ENCODE measurements at regions not wholly inside any gene's neighbourhood (a gene's known extent, or its start where the extent isn't known, plus 50 kb on each side); places are given as distances from the start of the nearest gene placed in this dataset.

- H3K27me3 ChIP-seq (ENCODE audit: control insufficient read depth, insufficient read depth, low read length), result no peaks in the 10 kb centered on the region
- DNase-seq, result peak; percentile 92
- H3K36me3 ChIP-seq (replicated peaks; ENCODE audit: control insufficient read depth, insufficient read depth, low read length), result no peaks in the 10 kb centered on the region
- peak overlapping the region; percentile 61 for H3K4me3 ChIP-seq (ENCODE audit: insufficient read depth, low read depth, low read length)
These were observed 173.1 kb upstream of the IER5L start for GRCh38 chr9:129351058-129351641.

- H3K4me3 ChIP-seq (ENCODE audit: insufficient read depth, low read depth, low read length), result no peak overlapping the region
- no peaks in the 10 kb centered on the region for H3K27me3 ChIP-seq (ENCODE audit: control insufficient read depth, insufficient read depth, low read length)
- DNase-seq, result peak; percentile 61
- H3K36me3 ChIP-seq (replicated peaks; ENCODE audit: control insufficient read depth, insufficient read depth, low read length), result no peaks in the 10 kb centered on the region
These were observed 172.3 kb upstream of the IER5L start for GRCh38 chr9:129350143-129350935.

GRCh38 chr9:129349665-129349947 lies 171.5 kb upstream of the IER5L start:
- Histone ChIP-seq H3K27me3 (ENCODE audit: control insufficient read depth, insufficient read depth, low read length) (no peaks in the 10 kb centered on the region), H3K36me3 (replicated peaks; ENCODE audit: control insufficient read depth, insufficient read depth, low read length) (no peaks in the 10 kb centered on the region), H3K4me3 (ENCODE audit: insufficient read depth, low read depth, low read length) (no peak overlapping the region)
- no peak for DNase-seq

GRCh38 chr9:129348890-129349664 lies 171.0 kb upstream of the IER5L start:
- no peak overlapping the region for H3K4me3 ChIP-seq (ENCODE audit: insufficient read depth, low read depth, low read length)
- H3K27me3 ChIP-seq (ENCODE audit: control insufficient read depth, insufficient read depth, low read length), result no peaks in the 10 kb centered on the region
- H3K36me3 ChIP-seq (replicated peaks; ENCODE audit: control insufficient read depth, insufficient read depth, low read length), result no peaks in the 10 kb centered on the region
- DNase-seq, result peak; percentile 25

GRCh38 chr9:129347316-129348120 lies 169.5 kb upstream of the IER5L start:
- Histone ChIP-seq H3K36me3 (replicated peaks; ENCODE audit: control insufficient read depth, insufficient read depth, low read length) (no peaks in the 10 kb centered on the region), H3K4me3 (ENCODE audit: insufficient read depth, low read depth, low read length) (no peak overlapping the region), H3K27me3 (ENCODE audit: control insufficient read depth, insufficient read depth, low read length) (no peaks in the 10 kb centered on the region)
- peak; percentile 43 for DNase-seq

DNA sequence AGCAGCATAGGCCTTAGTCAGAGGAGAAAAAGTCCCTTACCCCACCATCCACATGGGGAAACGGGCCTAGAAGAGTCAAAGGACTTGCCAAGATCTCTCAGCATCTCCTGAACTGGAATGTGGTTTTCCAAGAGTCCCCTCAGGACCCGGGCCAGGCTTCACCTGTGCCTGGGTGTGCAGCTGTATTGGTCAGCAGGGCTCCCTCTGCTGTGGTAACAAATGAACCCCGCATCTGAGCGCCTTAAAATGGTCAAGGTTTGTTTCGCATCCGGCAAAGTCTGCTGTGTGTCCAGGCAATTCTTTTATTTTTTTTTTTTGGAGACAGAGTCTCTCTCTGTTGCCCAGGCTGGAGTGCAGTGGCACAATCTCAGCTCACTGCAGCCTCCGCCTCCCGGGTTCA lies 168.0 kb upstream of the IER5L start:
- H3K4me3 ChIP-seq (ENCODE audit: insufficient read depth, low read depth, low read length), result no peak overlapping the region
- H3K27me3 ChIP-seq (ENCODE audit: control insufficient read depth, insufficient read depth, low read length), result no peaks in the 10 kb centered on the region
- H3K36me3 ChIP-seq (replicated peaks; ENCODE audit: control insufficient read depth, insufficient read depth, low read length), result no peaks in the 10 kb centered on the region
- DNase-seq, result peak; percentile 9

DNA sequence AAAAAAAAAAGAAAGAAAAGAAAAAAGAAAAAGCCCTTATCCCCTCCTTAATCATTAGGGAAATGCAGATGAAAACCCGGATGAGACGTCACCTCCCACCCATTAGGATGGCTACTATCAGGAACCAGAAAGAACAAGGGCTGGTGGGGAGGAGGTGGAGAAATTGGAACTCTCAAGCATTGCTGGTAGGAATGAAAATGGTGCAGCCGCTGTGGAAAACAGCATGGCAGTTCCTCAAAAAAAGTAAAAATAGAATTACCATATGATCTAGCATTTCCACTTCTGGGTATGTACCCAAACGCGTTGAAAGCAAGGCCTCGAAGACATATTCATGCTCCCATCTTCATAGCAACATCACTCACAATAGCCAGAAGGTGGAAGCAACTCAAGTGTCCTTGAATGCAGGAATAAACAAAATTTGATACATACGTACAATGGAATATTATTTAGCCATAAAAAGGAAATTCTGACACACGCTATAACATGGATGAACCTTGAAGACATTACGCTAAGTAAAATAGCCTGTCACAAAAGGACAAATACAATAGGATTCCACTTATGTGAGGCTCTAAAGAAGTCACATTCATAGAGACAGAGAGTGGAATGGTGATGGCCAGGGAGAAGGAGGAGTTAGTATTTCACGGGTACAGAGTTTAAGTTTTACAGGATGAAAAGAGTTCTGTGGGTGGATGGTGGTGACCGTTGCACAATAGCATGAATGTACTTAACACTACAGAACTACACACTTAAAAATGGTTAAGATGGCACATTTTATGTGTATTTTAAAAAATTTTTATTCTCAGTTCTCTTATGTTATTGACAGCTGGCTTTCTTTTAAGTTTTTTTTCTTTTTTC lies 166.8 kb upstream of the IER5L start:
- H3K27me3 ChIP-seq (ENCODE audit: control insufficient read depth, insufficient read depth, low read length), result no peaks in the 10 kb centered on the region
- no peak overlapping the region for H3K4me3 ChIP-seq (ENCODE audit: insufficient read depth, low read depth, low read length)
- no peak for DNase-seq
- no peaks in the 10 kb centered on the region for H3K36me3 ChIP-seq (replicated peaks; ENCODE audit: control insufficient read depth, insufficient read depth, low read length)

DNA sequence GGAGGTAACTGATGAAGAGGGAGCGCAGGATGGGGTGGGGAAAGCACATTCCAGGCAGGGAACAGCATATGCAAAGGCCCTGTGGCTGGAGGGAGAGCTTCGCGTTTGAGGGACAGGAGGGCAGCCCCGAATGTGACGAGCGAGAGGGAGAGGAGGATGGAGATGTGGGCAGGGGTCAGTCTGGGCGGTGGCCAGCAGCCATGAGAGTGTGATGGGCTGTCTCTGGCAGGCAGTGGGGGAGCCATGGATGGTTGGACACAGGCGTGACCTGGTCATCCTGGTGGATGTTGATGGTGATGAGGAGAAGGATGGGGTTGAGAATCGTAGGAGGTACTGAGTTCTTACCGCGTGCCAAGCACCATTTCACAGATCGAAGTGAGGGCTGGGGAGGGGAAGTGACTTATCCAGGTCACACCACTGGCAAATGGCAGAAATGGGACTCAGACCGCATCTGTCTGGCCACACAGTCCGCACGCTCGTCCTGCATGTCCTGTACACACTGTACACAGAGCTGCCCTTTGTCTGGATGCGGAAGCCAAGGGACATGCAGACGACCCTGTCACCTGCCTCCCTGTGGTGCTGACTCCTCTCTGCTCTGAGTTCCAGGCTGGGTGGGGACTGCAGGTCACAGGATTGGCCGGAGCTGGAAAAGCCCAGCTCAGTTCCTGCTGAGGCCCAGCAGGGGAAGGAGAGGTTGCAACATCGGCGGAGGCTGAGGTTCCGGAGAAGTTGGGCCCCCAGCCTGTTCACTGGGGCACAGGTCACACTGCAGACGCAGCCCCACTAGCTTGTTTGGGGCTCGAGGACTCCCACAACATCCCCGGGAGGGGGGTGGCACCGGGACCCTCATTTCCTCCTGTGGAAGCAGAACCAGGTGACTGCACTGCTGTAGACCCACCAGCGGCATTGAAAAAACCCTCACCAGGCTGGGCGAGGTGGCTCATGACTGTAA lies 165.6 kb upstream of the IER5L start:
- DNase-seq, result peak; percentile 51
- Histone ChIP-seq H3K4me3 (ENCODE audit: insufficient read depth, low read depth, low read length) (no peak overlapping the region), H3K36me3 (replicated peaks; ENCODE audit: control insufficient read depth, insufficient read depth, low read length) (no peaks in the 10 kb centered on the region), H3K27me3 (ENCODE audit: control insufficient read depth, insufficient read depth, low read length) (no peaks in the 10 kb centered on the region)

DNA sequence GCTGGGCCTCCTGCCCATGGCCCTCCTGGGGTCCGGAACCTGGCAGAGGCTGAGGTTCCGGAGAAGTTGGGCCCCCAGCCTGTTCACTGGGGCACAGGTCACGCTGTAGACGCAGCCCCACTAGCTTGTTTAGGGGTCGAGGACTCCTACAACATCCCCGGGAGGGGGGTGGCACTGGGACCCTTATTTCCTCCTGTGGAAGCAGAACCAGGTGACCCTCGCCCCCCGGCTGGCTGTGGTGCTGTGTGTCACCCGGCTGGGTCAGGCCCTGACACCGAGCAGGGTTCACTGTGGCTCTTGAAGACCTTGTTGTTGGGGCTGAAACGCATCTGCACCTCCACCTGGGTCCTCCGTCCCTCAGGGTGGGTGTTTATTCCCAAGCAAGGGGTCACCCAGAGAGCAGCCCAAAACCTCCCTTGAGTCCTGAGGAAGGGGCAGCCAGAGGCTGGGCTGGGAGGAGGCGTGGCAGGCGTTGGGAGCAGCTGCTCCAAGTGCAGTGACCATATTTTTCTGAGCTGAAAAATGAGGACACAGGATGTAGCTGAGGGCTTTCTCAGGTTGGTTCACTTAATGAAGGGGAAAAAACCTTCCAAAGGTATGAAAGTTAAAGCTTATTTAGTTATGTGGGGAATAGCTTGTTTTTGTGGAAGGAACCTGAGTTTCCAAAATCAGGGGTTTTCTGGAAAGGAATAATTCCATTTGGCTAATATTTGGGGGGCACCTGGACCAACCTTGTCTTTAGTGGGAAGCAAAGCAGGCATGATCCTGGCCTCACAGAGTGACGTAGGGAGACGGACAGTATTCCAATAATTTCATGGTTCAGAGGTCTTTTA lies 164.7 kb upstream of the IER5L start:
- Histone ChIP-seq H3K36me3 (replicated peaks; ENCODE audit: control insufficient read depth, insufficient read depth, low read length) (no peaks in the 10 kb centered on the region), H3K4me3 (ENCODE audit: insufficient read depth, low read depth, low read length) (no peak overlapping the region), H3K27me3 (ENCODE audit: control insufficient read depth, insufficient read depth, low read length) (no peaks in the 10 kb centered on the region)
- no peak for DNase-seq

GRCh38 chr9:129341987-129342348 lies 163.9 kb upstream of the IER5L start:
- Histone ChIP-seq H3K27me3 (ENCODE audit: control insufficient read depth, insufficient read depth, low read length) (no peaks in the 10 kb centered on the region), H3K4me3 (ENCODE audit: insufficient read depth, low read depth, low read length) (no peak overlapping the region), H3K36me3 (replicated peaks; ENCODE audit: control insufficient read depth, insufficient read depth, low read length) (no peaks in the 10 kb centered on the region)
- no peak for DNase-seq

- H3K27me3 ChIP-seq (ENCODE audit: control insufficient read depth, insufficient read depth, low read length), result no peaks in the 10 kb centered on the region
- no peak for DNase-seq
- H3K4me3 ChIP-seq (ENCODE audit: insufficient read depth, low read depth, low read length), result no peak overlapping the region
- H3K36me3 ChIP-seq (replicated peaks; ENCODE audit: control insufficient read depth, insufficient read depth, low read length), result no peaks in the 10 kb centered on the region
These were observed 163.3 kb upstream of the IER5L start for GRCh38 chr9:129341171-129341986.

Measured in H7 (cell line).